ENCODE measurements at regions not wholly inside any gene's neighbourhood (a gene's known extent, or its start where the extent isn't known, plus 50 kb on each side); places are given as distances from the start of the nearest gene placed in this dataset.

GRCh38 chr3:25171118-25171807 lies 256.8 kb upstream of the RARB start:
- Mint-ChIP-seq H3K27ac (ENCODE audit: unreplicated experiment) (peak overlapping the region; percentile 64), H3K36me3 (ENCODE audit: unreplicated experiment) (peaks cover 6% of the 10 kb centered on the region), H3K9me3 (ENCODE audit: unreplicated experiment) (peaks cover 9% of the 10 kb centered on the region), H3K27me3 (ENCODE audit: unreplicated experiment) (no peaks in the 10 kb centered on the region), H3K4me3 (ENCODE audit: unreplicated experiment) (no peak overlapping the region), H3K4me1 (ENCODE audit: unreplicated experiment) (peaks cover 20% of the 10 kb centered on the region)
- DNase-seq (ENCODE audit: extremely low spot score, unreplicated experiment), result no peak
- TF ChIP-seq, protein P1, sequence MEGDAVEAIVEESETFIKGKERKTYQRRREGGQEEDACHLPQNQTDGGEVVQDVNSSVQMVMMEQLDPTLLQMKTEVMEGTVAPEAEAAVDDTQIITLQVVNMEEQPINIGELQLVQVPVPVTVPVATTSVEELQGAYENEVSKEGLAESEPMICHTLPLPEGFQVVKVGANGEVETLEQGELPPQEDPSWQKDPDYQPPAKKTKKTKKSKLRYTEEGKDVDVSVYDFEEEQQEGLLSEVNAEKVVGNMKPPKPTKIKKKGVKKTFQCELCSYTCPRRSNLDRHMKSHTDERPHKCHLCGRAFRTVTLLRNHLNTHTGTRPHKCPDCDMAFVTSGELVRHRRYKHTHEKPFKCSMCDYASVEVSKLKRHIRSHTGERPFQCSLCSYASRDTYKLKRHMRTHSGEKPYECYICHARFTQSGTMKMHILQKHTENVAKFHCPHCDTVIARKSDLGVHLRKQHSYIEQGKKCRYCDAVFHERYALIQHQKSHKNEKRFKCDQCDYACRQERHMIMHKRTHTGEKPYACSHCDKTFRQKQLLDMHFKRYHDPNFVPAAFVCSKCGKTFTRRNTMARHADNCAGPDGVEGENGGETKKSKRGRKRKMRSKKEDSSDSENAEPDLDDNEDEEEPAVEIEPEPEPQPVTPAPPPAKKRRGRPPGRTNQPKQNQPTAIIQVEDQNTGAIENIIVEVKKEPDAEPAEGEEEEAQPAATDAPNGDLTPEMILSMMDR (IDR thresholded peaks at IDR 0.05), result no peak

DNA sequence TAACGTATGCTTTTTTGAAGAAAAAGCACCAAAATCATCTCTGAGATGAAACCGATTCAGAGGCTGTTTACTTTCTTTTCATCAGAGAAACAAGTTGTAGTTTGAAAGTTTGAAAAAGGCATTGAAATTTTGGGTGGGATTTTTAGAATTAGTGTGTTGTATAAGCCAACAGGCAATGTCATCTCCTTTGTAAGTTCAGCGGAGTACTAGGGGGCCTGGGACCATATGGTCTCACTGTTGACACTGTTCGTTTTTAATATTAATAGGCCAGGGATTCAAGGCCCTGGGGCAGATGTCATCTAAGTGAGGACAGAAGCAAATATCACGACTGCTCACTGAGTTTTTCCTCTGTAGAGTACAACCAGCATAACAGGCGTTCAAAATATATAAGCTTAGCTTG lies 256.2 kb upstream of the RARB start:
- DNase-seq (ENCODE audit: extremely low spot score, unreplicated experiment), result no peak
- H3K4me1 Mint-ChIP-seq (ENCODE audit: unreplicated experiment), result peaks cover 20% of the 10 kb centered on the region
- H3K27ac Mint-ChIP-seq (ENCODE audit: unreplicated experiment), result no peak overlapping the region
- H3K36me3 Mint-ChIP-seq (ENCODE audit: unreplicated experiment), result peaks cover 6% of the 10 kb centered on the region
- H3K4me3 Mint-ChIP-seq (ENCODE audit: unreplicated experiment), result no peak overlapping the region
- TF ChIP-seq, protein P1 (IDR thresholded peaks at IDR 0.05), result no peak
- no peaks in the 10 kb centered on the region for H3K27me3 Mint-ChIP-seq (ENCODE audit: unreplicated experiment)
- peaks cover 9% of the 10 kb centered on the region for H3K9me3 Mint-ChIP-seq (ENCODE audit: unreplicated experiment)

- TF ChIP-seq, protein P1 (IDR thresholded peaks at IDR 0.05), result no peak
- H3K4me3 Mint-ChIP-seq (ENCODE audit: unreplicated experiment), result no peak overlapping the region
- peaks cover 23% of the 10 kb centered on the region for H3K4me1 Mint-ChIP-seq (ENCODE audit: unreplicated experiment)
- peaks cover 3% of the 10 kb centered on the region for H3K36me3 Mint-ChIP-seq (ENCODE audit: unreplicated experiment)
- DNase-seq (ENCODE audit: extremely low spot score, unreplicated experiment), result no peak
- H3K27ac Mint-ChIP-seq (ENCODE audit: unreplicated experiment), result no peak overlapping the region
- H3K9me3 Mint-ChIP-seq (ENCODE audit: unreplicated experiment), result peaks cover 6% of the 10 kb centered on the region
- no peaks in the 10 kb centered on the region for H3K27me3 Mint-ChIP-seq (ENCODE audit: unreplicated experiment)
These were observed 254.5 kb upstream of the RARB start for GRCh38 chr3:25173606-25174005.

DNA sequence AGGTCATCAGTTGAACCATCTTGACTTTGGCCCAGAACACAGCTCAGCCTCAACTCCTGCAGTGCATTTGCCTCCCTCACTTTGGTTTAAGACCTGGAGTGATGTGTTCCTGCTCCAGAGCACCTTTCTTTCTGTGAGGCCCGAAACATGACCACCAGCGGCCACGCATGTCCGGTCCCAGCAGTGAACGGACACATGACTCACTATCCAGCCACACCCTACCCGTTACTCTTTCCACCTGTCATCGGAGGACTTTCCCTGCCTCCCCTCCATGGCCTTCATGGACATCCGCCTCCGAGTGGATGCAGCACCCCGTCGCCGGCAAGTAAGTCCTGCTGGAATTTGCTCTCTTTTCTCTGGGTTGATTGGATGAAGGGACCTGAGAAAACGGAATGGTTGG lies 253.8 kb upstream of the RARB start:
- Mint-ChIP-seq H3K4me1 (ENCODE audit: unreplicated experiment) (peaks cover 23% of the 10 kb centered on the region), H3K27me3 (ENCODE audit: unreplicated experiment) (no peaks in the 10 kb centered on the region), H3K9me3 (ENCODE audit: unreplicated experiment) (no peaks in the 10 kb centered on the region), H3K27ac (ENCODE audit: unreplicated experiment) (no peak overlapping the region), H3K36me3 (ENCODE audit: unreplicated experiment) (no peaks in the 10 kb centered on the region), H3K4me3 (ENCODE audit: unreplicated experiment) (no peak overlapping the region)
- TF ChIP-seq, protein P1 (IDR thresholded peaks at IDR 0.05), result no peak
- DNase-seq (ENCODE audit: extremely low spot score, unreplicated experiment), result no peak

DNA sequence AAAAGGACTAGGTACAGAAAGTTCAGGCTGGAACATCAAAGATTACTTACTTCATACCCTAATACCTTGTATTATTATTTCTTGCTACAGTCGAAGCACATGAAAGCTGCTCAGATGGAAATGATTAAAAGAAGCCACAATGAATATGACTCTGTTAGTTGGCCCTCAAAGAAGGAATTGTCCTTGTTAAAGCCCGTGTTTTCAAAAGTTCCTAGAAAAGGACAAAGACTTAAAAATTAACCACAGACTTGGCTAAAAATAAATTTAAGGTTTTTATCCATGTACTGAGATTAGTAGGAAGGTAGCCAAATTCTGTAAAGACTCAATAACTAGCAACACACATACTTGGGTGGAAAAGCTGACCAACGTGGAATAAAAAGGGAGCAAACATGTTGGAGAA lies 251.0 kb upstream of the RARB start:
- TF ChIP-seq, protein P1 (IDR thresholded peaks at IDR 0.05), result no peak
- Mint-ChIP-seq H3K36me3 (ENCODE audit: unreplicated experiment) (no peaks in the 10 kb centered on the region), H3K4me3 (ENCODE audit: unreplicated experiment) (no peak overlapping the region), H3K27me3 (ENCODE audit: unreplicated experiment) (no peaks in the 10 kb centered on the region), H3K4me1 (ENCODE audit: unreplicated experiment) (peaks cover 11% of the 10 kb centered on the region), H3K27ac (ENCODE audit: unreplicated experiment) (no peak overlapping the region), H3K9me3 (ENCODE audit: unreplicated experiment) (no peaks in the 10 kb centered on the region)
- no peak for DNase-seq (ENCODE audit: extremely low spot score, unreplicated experiment)

All from osteocyte (in vitro differentiated cells).